ENCODE measurements at regions not wholly inside any gene's neighbourhood (a gene's known extent, or its start where the extent isn't known, plus 50 kb on each side); places are given as distances from the start of the nearest gene placed in this dataset.

- no peak overlapping the region for H3K27ac ChIP-seq
- H3K36me3 ChIP-seq, result no peaks in the 10 kb centered on the region
- TF ChIP-seq CTCF (IDR thresholded peaks at IDR 0.05 in 8 of 11, conservative IDR thresholded peaks at IDR 0.05 in 3 of 11) (peak in 7 of 11 experiments; percentile 13 to 38 (median 28)), POLR2AphosphoS5 (IDR thresholded peaks at IDR 0.05) (no peak)
- no peaks in the 10 kb centered on the region for H3K4me1 ChIP-seq
- intact Hi-C loops (cut with DNase I; ENCODE audit: low total_unique reads), result no loop called here
- H3K9me3 ChIP-seq, result no peaks in the 10 kb centered on the region
- WGBS, 5 donors, result 39 to 49% (median 45%) methylated on average over 7 of the region's 7 CpGs
- DNase-seq, result no peak
- peaks cover 0 to 20% (median 0%) of the 10 kb centered on the region in 7 donors for H3K27me3 ChIP-seq (replicated peaks in 1 of 7)
- H3K4me3 ChIP-seq, result no peak overlapping the region
Observed at GRCh38 chr2:103161456-103162289, 399.8 kb downstream of the TMEM182 start.

- Histone ChIP-seq H3K36me3 (no peaks in the 10 kb centered on the region), H3K4me1 (no peaks in the 10 kb centered on the region), H3K27ac (no peak overlapping the region), H3K9me3 (no peaks in the 10 kb centered on the region), H3K4me3 (no peak overlapping the region), H3K27me3 (replicated peaks in 1 of 7) (peaks cover 0 to 9% (median 0%) of the 10 kb centered on the region in 7 donors)
- intact Hi-C loops (cut with DNase I; ENCODE audit: low total_unique reads), result no loop called here
- TF ChIP-seq CTCF (IDR thresholded peaks at IDR 0.05 in 8 of 11, conservative IDR thresholded peaks at IDR 0.05 in 3 of 11) (no peak), POLR2A (IDR thresholded peaks at IDR 0.05) (no peak)
- DNase-seq, result no peak
- WGBS, 5 donors, result 62 to 73% (median 71%) methylated on average over 5 of the region's 5 CpGs
Observed at GRCh38 chr2:103164748-103165147, 402.9 kb downstream of the TMEM182 start.

- intact Hi-C loops (cut with DNase I; ENCODE audit: low total_unique reads), result no loop called here
- Histone ChIP-seq H3K4me1 (no peaks in the 10 kb centered on the region), H3K36me3 (no peaks in the 10 kb centered on the region), H3K9me3 (no peaks in the 10 kb centered on the region), H3K27ac (no peak overlapping the region), H3K27me3 (replicated peaks in 1 of 7) (peaks cover 0 to 2% (median 0%) of the 10 kb centered on the region in 7 donors), H3K4me3 (no peak overlapping the region)
- DNase-seq, result no peak
- no peak for TF ChIP-seq POLR2AphosphoS5 (IDR thresholded peaks at IDR 0.05)
- no peak for TF ChIP-seq POLR2A (IDR thresholded peaks at IDR 0.05)
- TF ChIP-seq CTCF (IDR thresholded peaks at IDR 0.05 in 8 of 11, conservative IDR thresholded peaks at IDR 0.05 in 3 of 11), result no peak
- 70 to 94% (median 82%) methylated on average over 6 of the region's 6 CpGs for WGBS, 5 donors
Observed at GRCh38 chr2:103165836-103166235, 404.0 kb downstream of the TMEM182 start.

- TF ChIP-seq CTCF (IDR thresholded peaks at IDR 0.05 in 8 of 11, conservative IDR thresholded peaks at IDR 0.05 in 3 of 11) (no peak), POLR2A (IDR thresholded peaks at IDR 0.05) (no peak), POLR2AphosphoS5 (IDR thresholded peaks at IDR 0.05) (no peak)
- Histone ChIP-seq H3K27me3 (replicated peaks in 1 of 7) (no peaks in the 10 kb centered on the region), H3K36me3 (no peaks in the 10 kb centered on the region), H3K9me3 (peaks cover 0 to 4% (median 0%) of the 10 kb centered on the region in 8 donors), H3K4me3 (no peak overlapping the region), H3K4me1 (no peaks in the 10 kb centered on the region), H3K27ac (no peak overlapping the region)
- intact Hi-C loops (cut with DNase I; ENCODE audit: low total_unique reads), result no loop called here
- 77 to 85% (median 80%) methylated on average over 12 of the region's 12 CpGs for WGBS, 5 donors
- no peak for DNase-seq
Observed at GRCh38 chr2:103166456-103167324, 404.9 kb downstream of the TMEM182 start.
